ENCODE measurements at regions not wholly inside any gene's neighbourhood (a gene's known extent, or its start where the extent isn't known, plus 50 kb on each side); places are given as distances from the start of the nearest gene placed in this dataset.
"Not testable (repeated sequence)": the region's sequence is repeated elsewhere in the genome, so short reads cannot be mapped to it uniquely, and the experiment has no call there.

DNA sequence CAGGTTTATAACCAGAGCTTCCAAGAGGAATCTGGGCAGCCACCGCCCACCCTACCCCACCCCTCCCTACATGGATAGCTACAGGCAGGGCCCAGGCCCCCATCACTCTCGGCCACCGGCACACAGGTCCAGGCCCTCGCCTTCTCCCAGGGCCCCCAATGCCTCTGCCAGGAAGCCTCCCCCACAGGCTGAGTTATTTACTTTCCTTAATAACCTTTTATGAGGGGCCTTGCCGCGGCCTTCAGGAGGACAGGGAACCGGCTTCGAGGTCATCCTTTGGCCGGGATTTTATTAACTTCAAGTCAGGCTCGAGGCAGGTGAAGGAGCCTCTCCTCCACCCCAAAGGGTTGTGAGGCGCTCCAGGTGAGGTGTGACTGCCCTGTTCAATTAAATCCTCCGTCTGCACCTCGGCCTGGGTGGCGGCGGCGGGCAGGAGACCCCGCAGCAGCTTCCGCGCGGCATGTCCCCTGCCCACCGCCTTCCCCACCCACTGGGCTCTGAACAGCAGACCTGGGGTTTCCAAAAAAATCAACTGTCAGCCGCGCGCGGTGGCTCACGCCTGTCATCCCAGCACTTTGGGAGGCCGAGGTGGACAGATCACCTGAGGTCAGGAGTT, 106.5 kb downstream of the MICALL2 start:
- no peak for DNase-seq (ENCODE audit: low read depth in 2 of 2)
- Histone ChIP-seq H3K4me2 (ENCODE audit: extremely low read depth, insufficient read depth, low read length) (no peak overlapping the region), H3K27ac (ENCODE audit: insufficient read depth, low read length) (no peak overlapping the region), H3K4me1 (ENCODE audit: control insufficient read depth, extremely low read depth, insufficient read depth, low read length) (no peaks in the 10 kb centered on the region), H3K4me3 (replicated peaks in 1 of 4; ENCODE audit: control extremely low read depth in 1 of 4, insufficient read depth in 1 of 4, low read depth in 3 of 4, low read length in 4 of 4) (no peak overlapping the region), H3K27me3 (ENCODE audit: control insufficient read depth, insufficient read depth, low read length) (no peaks in the 10 kb centered on the region), H3K36me3 (ENCODE audit: control insufficient read depth, insufficient read depth, low read length) (no peaks in the 10 kb centered on the region), H4K20me1 (ENCODE audit: control insufficient read depth, extremely low read depth, insufficient read depth, low read length) (no peaks in the 10 kb centered on the region), H3K9ac (ENCODE audit: insufficient read depth, low read length) (no peak overlapping the region), H2AFZ (ENCODE audit: low read length) (no peak overlapping the region), H3K9me3 (ENCODE audit: control insufficient read depth, insufficient read depth, low read depth, low read length) (no peaks in the 10 kb centered on the region), H3K79me2 (ENCODE audit: control insufficient read depth, insufficient read depth, low read length) (no peaks in the 10 kb centered on the region)
- TF ChIP-seq CTCF (conservative IDR thresholded peaks at IDR 0.05 in 1 of 2, IDR thresholded peaks at IDR 0.05 in 1 of 2; ENCODE audit: low read depth in 1 of 2, low read length in 2 of 2) (no peak), EZH2 (IDR thresholded peaks at IDR 0.05; ENCODE audit: low read length, missing control alignments) (no peak)

DNA sequence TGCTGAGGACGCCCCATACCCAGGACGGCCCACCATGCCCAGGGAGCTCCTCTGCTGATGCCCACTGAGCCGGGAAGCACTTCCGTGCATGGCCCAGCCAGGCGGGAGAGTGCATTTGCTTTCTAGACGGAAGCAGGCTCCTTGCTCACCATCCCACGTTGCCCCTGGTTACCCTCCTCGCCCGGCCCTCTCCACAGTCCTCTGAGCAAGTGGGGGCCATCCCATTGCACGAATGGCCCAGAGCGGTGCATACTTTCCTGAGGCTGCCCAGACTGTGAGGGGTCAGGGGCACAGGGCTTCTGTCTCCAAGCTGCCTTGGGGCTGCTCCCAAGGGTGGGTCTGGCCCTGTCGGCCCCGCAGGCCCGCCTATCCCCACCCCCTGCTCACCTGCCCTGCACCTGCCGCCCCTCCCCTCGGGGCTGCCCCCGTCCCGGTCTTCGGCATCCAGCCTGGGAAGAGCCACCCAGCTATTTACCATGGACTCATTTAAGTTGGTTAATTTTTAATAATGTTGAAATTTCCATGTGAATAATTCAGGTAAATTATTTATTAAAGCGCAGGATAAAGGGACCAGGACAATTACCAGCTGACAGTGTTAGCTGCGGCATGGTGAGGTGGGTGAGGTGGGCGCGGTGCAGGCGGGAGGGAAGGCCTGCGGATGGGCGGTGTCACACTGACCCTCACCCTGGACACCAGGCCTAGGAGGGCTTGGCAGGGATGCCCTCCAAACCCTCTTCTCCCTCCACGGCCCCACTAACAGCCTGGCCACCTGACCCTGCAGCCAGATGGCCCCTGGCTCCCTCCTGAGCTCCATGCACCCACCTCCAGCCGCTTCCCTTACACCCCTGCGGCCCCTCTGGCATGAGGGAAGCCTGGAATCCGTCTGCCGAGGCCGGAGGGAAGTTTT, 104.4 kb downstream of the MICALL2 start:
- no peak overlapping the region for H2AFZ ChIP-seq (ENCODE audit: low read length)
- H3K36me3 ChIP-seq (ENCODE audit: control insufficient read depth, insufficient read depth, low read length), result no peaks in the 10 kb centered on the region
- no peak for TF ChIP-seq CTCF (conservative IDR thresholded peaks at IDR 0.05 in 1 of 2, IDR thresholded peaks at IDR 0.05 in 1 of 2; ENCODE audit: low read depth in 1 of 2, low read length in 2 of 2)
- no peak for TF ChIP-seq EZH2 (IDR thresholded peaks at IDR 0.05; ENCODE audit: low read length, missing control alignments)
- H3K79me2 ChIP-seq (ENCODE audit: control insufficient read depth, insufficient read depth, low read length), result no peaks in the 10 kb centered on the region
- H3K27ac ChIP-seq (ENCODE audit: insufficient read depth, low read length), result no peak overlapping the region
- H3K27me3 ChIP-seq (ENCODE audit: control insufficient read depth, insufficient read depth, low read length), result no peaks in the 10 kb centered on the region
- no peaks in the 10 kb centered on the region for H3K4me1 ChIP-seq (ENCODE audit: control insufficient read depth, extremely low read depth, insufficient read depth, low read length)
- no peak overlapping the region for H3K4me3 ChIP-seq (replicated peaks in 1 of 4; ENCODE audit: control extremely low read depth in 1 of 4, insufficient read depth in 1 of 4, low read depth in 3 of 4, low read length in 4 of 4)
- no peak for DNase-seq (ENCODE audit: low read depth in 2 of 2)
- H3K4me2 ChIP-seq (ENCODE audit: extremely low read depth, insufficient read depth, low read length), result no peak overlapping the region
- H3K9me3 ChIP-seq (ENCODE audit: control insufficient read depth, insufficient read depth, low read depth, low read length), result no peaks in the 10 kb centered on the region
- H4K20me1 ChIP-seq (ENCODE audit: control insufficient read depth, extremely low read depth, insufficient read depth, low read length), result no peaks in the 10 kb centered on the region
- no peak overlapping the region for H3K9ac ChIP-seq (ENCODE audit: insufficient read depth, low read length)

GRCh38 chr7:1355568-1356340, 103.5 kb downstream of the MICALL2 start:
- no peak overlapping the region for H3K4me2 ChIP-seq (ENCODE audit: extremely low read depth, insufficient read depth, low read length)
- no peaks in the 10 kb centered on the region for H3K79me2 ChIP-seq (ENCODE audit: control insufficient read depth, insufficient read depth, low read length)
- H3K27ac ChIP-seq (ENCODE audit: insufficient read depth, low read length), result no peak overlapping the region
- H3K27me3 ChIP-seq (ENCODE audit: control insufficient read depth, insufficient read depth, low read length), result no peaks in the 10 kb centered on the region
- H4K20me1 ChIP-seq (ENCODE audit: control insufficient read depth, extremely low read depth, insufficient read depth, low read length), result no peaks in the 10 kb centered on the region
- H3K9ac ChIP-seq (ENCODE audit: insufficient read depth, low read length), result no peak overlapping the region
- H2AFZ ChIP-seq (ENCODE audit: low read length), result no peak overlapping the region
- H3K4me3 ChIP-seq (replicated peaks in 1 of 4; ENCODE audit: control extremely low read depth in 1 of 4, insufficient read depth in 1 of 4, low read depth in 3 of 4, low read length in 4 of 4), result no peak overlapping the region
- no peaks in the 10 kb centered on the region for H3K4me1 ChIP-seq (ENCODE audit: control insufficient read depth, extremely low read depth, insufficient read depth, low read length)
- H3K9me3 ChIP-seq (ENCODE audit: control insufficient read depth, insufficient read depth, low read depth, low read length), result no peaks in the 10 kb centered on the region
- H3K36me3 ChIP-seq (ENCODE audit: control insufficient read depth, insufficient read depth, low read length), result no peaks in the 10 kb centered on the region
- no peak for DNase-seq (ENCODE audit: low read depth in 2 of 2)
- no peak for TF ChIP-seq CTCF (conservative IDR thresholded peaks at IDR 0.05 in 1 of 2, IDR thresholded peaks at IDR 0.05 in 1 of 2; ENCODE audit: low read depth in 1 of 2, low read length in 2 of 2)
- no peak for TF ChIP-seq EZH2 (IDR thresholded peaks at IDR 0.05; ENCODE audit: low read length, missing control alignments)

- H4K20me1 ChIP-seq (ENCODE audit: control insufficient read depth, extremely low read depth, insufficient read depth, low read length); H3K79me2 ChIP-seq (ENCODE audit: control insufficient read depth, insufficient read depth, low read length); H3K27ac ChIP-seq (ENCODE audit: insufficient read depth, low read length); H2AFZ ChIP-seq (ENCODE audit: low read length); H3K4me2 ChIP-seq (ENCODE audit: extremely low read depth, insufficient read depth, low read length); DNase-seq (ENCODE audit: low read depth in 2 of 2); H3K9me3 ChIP-seq (ENCODE audit: control insufficient read depth, insufficient read depth, low read depth, low read length); H3K36me3 ChIP-seq (ENCODE audit: control insufficient read depth, insufficient read depth, low read length); H3K27me3 ChIP-seq (ENCODE audit: control insufficient read depth, insufficient read depth, low read length); H3K9ac ChIP-seq (ENCODE audit: insufficient read depth, low read length); H3K4me1 ChIP-seq (ENCODE audit: control insufficient read depth, extremely low read depth, insufficient read depth, low read length); H3K4me3 ChIP-seq (replicated peaks in 1 of 4; ENCODE audit: control extremely low read depth in 1 of 4, insufficient read depth in 1 of 4, low read depth in 3 of 4, low read length in 4 of 4): not testable (repeated sequence)
These were observed 102.4 kb downstream of the MICALL2 start for GRCh38 chr7:1356853-1357252.
